HG03565 (cell line): ENCODE measurements at regions not wholly inside any gene's neighbourhood (a gene's known extent, or its start where the extent isn't known, plus 50 kb on each side); places are given as distances from the start of the nearest gene placed in this dataset.

Experiments
- ATAC-seq: cut with Tn5 transposase; IDR thresholded peaks from one replicate; pipeline ENCODE4 v1.9.1; 2021; ENCODE audit warnings: mild to moderate bottlenecking, moderate library complexity; ENCODE audit not compliant: unreplicated experiment

- ATAC-seq = no peak
These were observed 490.2 kb upstream of the KLHL29 start for GRCh38 chr2:22894761-22895160.

GRCh38 chr2:22897428-22897827 lies 487.6 kb upstream of the KLHL29 start:
- no peak for ATAC-seq

GRCh38 chr2:22900674-22901073 lies 484.3 kb upstream of the KLHL29 start:
- ATAC-seq = no peak

GRCh38 chr2:22901471-22902179 lies 483.4 kb upstream of the KLHL29 start:
- no peak for ATAC-seq

- ATAC-seq = no peak
These were observed 482.8 kb upstream of the KLHL29 start for GRCh38 chr2:22902180-22902550.

- no peak for ATAC-seq
These were observed 482.3 kb upstream of the KLHL29 start for GRCh38 chr2:22902662-22903165.

GRCh38 chr2:22903616-22904015 lies 481.4 kb upstream of the KLHL29 start:
- ATAC-seq = no peak

- no peak for ATAC-seq
These were observed 480.8 kb upstream of the KLHL29 start for GRCh38 chr2:22904126-22904684.

- ATAC-seq = no peak
These were observed 477.6 kb upstream of the KLHL29 start for GRCh38 chr2:22907330-22907729.

- no peak for ATAC-seq
These were observed 472.6 kb upstream of the KLHL29 start for GRCh38 chr2:22912398-22912797.

GRCh38 chr2:22929998-22930397 lies 455.0 kb upstream of the KLHL29 start:
- no peak for ATAC-seq

- no peak for ATAC-seq
These were observed 454.2 kb upstream of the KLHL29 start for GRCh38 chr2:22930781-22931180.

GRCh38 chr2:22932288-22932687 lies 452.7 kb upstream of the KLHL29 start:
- no peak for ATAC-seq

- ATAC-seq = no peak
These were observed 450.2 kb upstream of the KLHL29 start for GRCh38 chr2:22934747-22935146.

- ATAC-seq = no peak
These were observed 442.5 kb upstream of the KLHL29 start for GRCh38 chr2:22942441-22942840.

- no peak for ATAC-seq
These were observed 440.8 kb upstream of the KLHL29 start for GRCh38 chr2:22944143-22944542.

GRCh38 chr2:22946553-22946952 lies 438.4 kb upstream of the KLHL29 start:
- ATAC-seq = no peak

- no peak for ATAC-seq
These were observed 437.2 kb upstream of the KLHL29 start for GRCh38 chr2:22947741-22948140.

- ATAC-seq = no peak
These were observed 434.5 kb upstream of the KLHL29 start for GRCh38 chr2:22950431-22950830.

GRCh38 chr2:22952656-22953225 lies 432.2 kb upstream of the KLHL29 start:
- no peak for ATAC-seq

- no peak for ATAC-seq
These were observed 427.5 kb upstream of the KLHL29 start for GRCh38 chr2:22957446-22957845.

- ATAC-seq = no peak
These were observed 426.7 kb upstream of the KLHL29 start for GRCh38 chr2:22958308-22958707.
